Effector memory CD4-positive, alpha-beta T cell (primary cell): ENCODE measurements at regions not wholly inside any gene's neighbourhood (a gene's known extent, or its start where the extent isn't known, plus 50 kb on each side); places are given as distances from the start of the nearest gene placed in this dataset.

ENCODE experiments used
- DNase-seq, 3 donors: peaks; one replicate each; pipeline ENCODE4 v3.0.0-alpha.2; 2020
- H3K27ac ChIP-seq: 2 replicates; pipeline ENCODE4 v1.7.0; 2013; ENCODE audit warnings: mild to moderate bottlenecking, low read length, moderate library complexity; ENCODE audit not compliant: insufficient read depth, poor library complexity, severe bottlenecking
- H3K27me3 ChIP-seq: replicated peaks from 2 replicates; pipeline ENCODE4 v1.7.0; 2013; ENCODE audit warnings: mild to moderate bottlenecking, low read length; ENCODE audit not compliant: insufficient read depth, control insufficient read depth, poor library complexity, severe bottlenecking
- H3K36me3 ChIP-seq: 2 replicates; pipeline ENCODE4 v1.7.0; 2013; ENCODE audit warnings: mild to moderate bottlenecking, low read length, moderate library complexity; ENCODE audit not compliant: control insufficient read depth, insufficient read depth
- H3K4me1 ChIP-seq: 2 replicates; pipeline ENCODE4 v1.7.0; 2013; ENCODE audit warnings: low read length, mild to moderate bottlenecking; ENCODE audit not compliant: control insufficient read depth, insufficient read depth, poor library complexity, severe bottlenecking
- H3K4me3 ChIP-seq: 2 replicates; pipeline ENCODE4 v1.7.0; 2013; ENCODE audit warnings: low read length, low read depth, mild to moderate bottlenecking; ENCODE audit not compliant: insufficient read depth, poor library complexity, severe bottlenecking
- H3K9me3 ChIP-seq: 2 replicates; pipeline ENCODE4 v1.7.0; 2013; ENCODE audit warnings: mild to moderate bottlenecking, low read length, moderate library complexity; ENCODE audit not compliant: control insufficient read depth

DNA sequence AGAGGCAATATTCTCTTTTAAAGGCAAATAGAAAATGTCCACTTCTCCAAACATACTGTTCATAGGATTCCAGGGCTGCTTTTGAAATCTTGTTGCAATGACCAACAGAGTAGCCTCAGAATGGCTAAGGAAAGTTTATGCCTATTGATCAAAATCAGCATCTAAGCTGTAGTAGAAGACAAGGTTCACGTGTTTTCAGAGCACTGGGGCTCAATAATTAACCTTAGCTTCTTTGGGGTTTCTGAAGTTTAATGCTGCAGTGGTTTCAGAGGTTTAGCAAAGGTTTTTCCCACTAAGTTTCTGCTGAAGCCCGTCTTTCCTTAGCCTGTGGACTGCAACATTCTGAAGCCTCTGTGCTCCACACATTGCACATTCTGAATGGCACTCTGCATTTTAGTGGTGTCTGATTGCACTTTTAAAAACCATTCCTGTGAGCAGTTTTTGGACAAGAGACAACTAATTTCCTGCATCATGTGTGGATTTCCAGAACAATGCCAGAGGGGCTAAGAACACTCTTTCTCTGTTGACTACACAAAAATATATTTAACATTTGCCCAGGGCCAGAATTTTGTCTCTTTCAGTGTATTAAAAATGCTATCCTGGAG is 342.5 kb downstream of the PTEN start:
- H3K9me3 ChIP-seq: no peaks in the 10 kb centered on the region
- no peaks in the 10 kb centered on the region for H3K27me3 ChIP-seq
- no peak overlapping the region for H3K4me3 ChIP-seq
- no peaks in the 10 kb centered on the region for H3K4me1 ChIP-seq
- H3K27ac ChIP-seq: no peak overlapping the region
- DNase-seq: no peak
- no peaks in the 10 kb centered on the region for H3K36me3 ChIP-seq

DNA sequence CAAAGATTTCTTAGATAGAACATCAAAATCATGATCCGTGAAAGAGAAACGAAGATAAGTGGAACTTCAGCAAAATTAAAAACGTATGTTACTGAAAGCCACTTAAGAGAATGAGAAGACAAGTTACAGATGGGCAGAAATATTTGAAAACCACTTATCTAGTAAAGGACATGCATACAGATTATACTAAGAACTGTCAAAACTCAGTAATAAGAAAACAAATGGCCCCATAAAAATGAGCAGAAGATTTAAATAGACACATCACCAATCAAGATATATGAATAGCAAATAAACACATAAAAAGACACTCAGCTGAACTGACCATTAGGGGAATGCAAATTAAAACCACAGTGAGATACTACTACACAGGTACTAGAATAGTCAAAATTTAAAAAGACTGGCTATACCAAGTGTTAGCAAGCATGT is 343.7 kb downstream of the PTEN start:
- Histone ChIP-seq H3K36me3 (no peaks in the 10 kb centered on the region), H3K27me3 (no peaks in the 10 kb centered on the region), H3K27ac (no peak overlapping the region), H3K4me3 (no peak overlapping the region), H3K4me1 (no peaks in the 10 kb centered on the region), H3K9me3 (no peaks in the 10 kb centered on the region)
- DNase-seq: no peak

DNA sequence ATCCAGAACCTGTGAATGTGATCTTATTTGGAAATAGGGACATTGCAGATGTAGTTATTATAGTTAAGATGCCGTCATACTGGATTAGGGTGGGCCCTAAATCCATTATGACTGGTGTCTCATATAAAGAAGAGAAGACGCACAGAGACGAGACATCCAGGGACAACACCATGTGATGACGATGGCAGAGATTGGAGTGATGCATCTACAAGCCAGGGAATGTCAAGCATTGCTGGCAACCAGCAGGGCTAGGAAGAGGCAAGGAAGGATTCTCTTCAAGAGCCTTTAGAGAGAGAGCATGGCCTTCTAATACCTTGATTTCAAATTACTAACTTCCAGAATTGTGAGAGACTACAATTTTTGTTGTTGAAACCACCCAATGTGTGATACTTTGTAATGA is 345.8 kb downstream of the PTEN start:
- no peak overlapping the region for H3K27ac ChIP-seq
- H3K27me3 ChIP-seq: no peaks in the 10 kb centered on the region
- H3K4me3 ChIP-seq: no peak overlapping the region
- no peaks in the 10 kb centered on the region for H3K9me3 ChIP-seq
- no peak for DNase-seq
- H3K36me3 ChIP-seq: no peaks in the 10 kb centered on the region
- H3K4me1 ChIP-seq: no peaks in the 10 kb centered on the region

DNA sequence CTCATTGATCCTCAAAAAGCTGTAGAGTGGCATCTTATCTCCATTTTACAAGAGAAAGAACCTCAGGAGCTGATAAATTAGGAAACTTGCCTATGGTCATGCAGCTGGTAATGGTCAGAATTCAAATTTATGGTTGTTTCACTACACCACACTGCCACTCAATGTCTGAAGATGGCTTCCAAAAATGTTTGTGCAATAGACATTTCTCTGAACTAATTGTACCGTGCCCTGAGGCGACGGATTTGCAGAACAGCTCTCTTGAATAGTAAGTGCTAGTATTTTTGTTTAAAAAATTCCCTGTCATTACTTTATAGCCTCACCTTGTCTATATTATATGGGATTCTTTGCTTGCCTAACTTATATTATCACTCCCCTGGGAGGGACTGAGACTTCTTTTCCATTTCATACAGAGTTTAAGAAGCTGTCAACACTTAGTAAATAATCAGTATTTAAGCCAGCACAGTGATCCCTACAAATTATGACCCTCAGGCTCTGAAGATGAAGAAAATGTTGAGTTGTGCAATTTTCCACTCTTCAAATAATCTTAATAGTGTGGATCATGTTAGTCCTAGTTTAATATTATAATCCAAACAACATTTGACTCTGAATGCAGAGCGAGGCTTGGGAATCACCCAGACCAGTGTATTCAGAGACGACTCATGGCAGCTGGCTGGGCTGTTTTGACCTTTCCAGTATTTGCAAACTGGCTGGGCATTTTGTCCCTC is 346.6 kb downstream of the PTEN start:
- Histone ChIP-seq H3K9me3 (no peaks in the 10 kb centered on the region), H3K27ac (no peak overlapping the region), H3K4me3 (no peak overlapping the region), H3K4me1 (no peaks in the 10 kb centered on the region), H3K36me3 (no peaks in the 10 kb centered on the region), H3K27me3 (no peaks in the 10 kb centered on the region)
- no peak for DNase-seq

DNA sequence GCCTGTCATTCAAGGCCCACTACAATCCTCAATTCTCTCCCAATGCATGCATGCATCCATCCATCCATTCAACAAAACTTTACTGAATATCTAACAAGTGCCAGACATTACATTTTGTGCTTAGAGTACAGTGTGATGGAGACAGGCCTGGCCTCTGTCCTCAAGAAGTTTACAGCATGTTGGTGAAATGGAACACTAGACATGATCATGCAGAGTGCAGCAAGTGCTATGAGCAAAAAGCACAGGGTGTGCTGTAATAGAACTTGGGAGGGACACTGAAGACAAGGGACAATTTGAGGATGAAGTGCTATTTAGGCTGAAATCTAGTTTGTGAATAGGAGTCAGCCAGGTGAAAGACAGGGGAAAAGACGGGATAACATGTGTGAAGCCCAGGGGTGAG is 347.8 kb downstream of the PTEN start:
- H3K4me1 ChIP-seq: no peaks in the 10 kb centered on the region
- no peak overlapping the region for H3K27ac ChIP-seq

DNA sequence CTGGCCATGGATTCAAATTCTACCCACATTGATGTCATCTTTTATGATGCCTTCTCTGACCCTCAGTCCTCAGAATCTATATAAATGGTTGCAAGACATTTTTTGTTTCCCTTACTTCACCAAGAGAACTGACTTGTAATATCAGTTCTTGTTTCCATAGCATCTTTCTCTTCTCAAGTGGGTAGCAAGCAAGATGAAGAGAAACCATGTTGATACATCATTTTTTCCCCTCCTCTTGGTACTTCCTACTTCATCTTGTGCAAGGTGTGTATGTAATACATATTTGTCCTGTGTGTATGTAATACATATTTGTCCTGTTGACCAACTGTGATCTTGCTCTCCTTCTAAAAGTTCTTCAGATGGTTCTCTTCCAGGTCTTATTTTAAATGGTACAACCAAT is 348.6 kb downstream of the PTEN start:
- H3K4me1 ChIP-seq: no peaks in the 10 kb centered on the region
- H3K27ac ChIP-seq: no peak overlapping the region
- no peaks in the 10 kb centered on the region for H3K9me3 ChIP-seq
- H3K36me3 ChIP-seq: no peaks in the 10 kb centered on the region
- H3K27me3 ChIP-seq: no peaks in the 10 kb centered on the region
- DNase-seq: no peak
- no peak overlapping the region for H3K4me3 ChIP-seq

More for the DNA sequence above, 347.8 kb downstream of the PTEN start:
- H3K4me3 ChIP-seq: no peak overlapping the region
- H3K27me3 ChIP-seq: no peaks in the 10 kb centered on the region
- no peaks in the 10 kb centered on the region for H3K9me3 ChIP-seq
- DNase-seq: no peak
- H3K36me3 ChIP-seq: no peaks in the 10 kb centered on the region

DNA sequence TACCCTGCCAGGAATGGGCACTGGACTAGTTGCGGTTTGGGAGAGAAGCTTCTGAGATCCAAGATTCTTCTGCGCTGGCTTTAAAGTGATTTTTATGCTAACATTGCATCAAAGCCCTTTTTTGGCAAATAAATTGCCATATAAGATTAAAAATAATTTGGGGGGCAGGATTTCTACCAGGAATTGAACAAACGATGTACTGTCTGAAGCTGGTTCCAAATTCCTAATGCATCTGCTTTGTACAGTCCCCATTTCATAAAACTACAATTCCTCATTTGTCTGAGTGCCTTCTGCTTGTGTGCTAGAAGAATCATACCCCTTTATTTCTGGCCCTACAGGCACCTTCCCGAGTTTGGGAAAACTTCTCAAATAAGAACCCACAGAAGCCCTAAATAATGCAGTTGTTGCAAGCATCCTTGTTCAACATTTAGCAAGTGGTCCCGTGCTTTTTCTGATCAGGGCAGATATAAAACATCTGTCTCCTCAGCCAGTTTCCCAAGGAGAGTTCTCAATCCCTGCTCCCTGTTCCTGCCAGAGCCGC is 349.7 kb downstream of the PTEN start:
- Histone ChIP-seq H3K4me3 (no peak overlapping the region), H3K4me1 (no peaks in the 10 kb centered on the region)
- no peak for DNase-seq

DNA sequence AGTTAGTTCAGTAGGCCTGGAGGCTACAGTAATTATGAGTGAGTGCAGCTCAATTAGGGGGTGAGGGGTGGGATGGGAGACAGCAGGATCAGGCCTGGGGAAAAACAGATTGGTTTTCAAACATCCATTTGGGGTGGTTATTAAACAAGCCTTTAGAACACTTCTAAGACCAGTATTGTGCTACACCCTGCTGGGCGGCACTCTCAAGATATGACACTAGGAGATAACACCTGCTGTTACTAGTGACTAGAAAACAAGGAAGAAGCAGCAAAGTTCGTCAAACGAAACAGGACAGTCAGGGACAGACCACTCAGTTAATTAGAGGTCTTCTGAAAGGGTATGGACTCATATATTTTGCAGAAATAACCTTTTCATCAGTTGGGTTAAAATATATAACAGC is 353.6 kb downstream of the PTEN start:
- H3K4me1 ChIP-seq: no peaks in the 10 kb centered on the region
- H3K9me3 ChIP-seq: no peaks in the 10 kb centered on the region
- H3K4me3 ChIP-seq: no peak overlapping the region
- H3K36me3 ChIP-seq: no peaks in the 10 kb centered on the region
- no peaks in the 10 kb centered on the region for H3K27me3 ChIP-seq
- H3K27ac ChIP-seq: no peak overlapping the region
- DNase-seq: no peak

More for the DNA sequence above, 349.7 kb downstream of the PTEN start:
- no peaks in the 10 kb centered on the region for H3K27me3 ChIP-seq
- H3K27ac ChIP-seq: no peak overlapping the region
- no peaks in the 10 kb centered on the region for H3K36me3 ChIP-seq
- no peaks in the 10 kb centered on the region for H3K9me3 ChIP-seq

DNA sequence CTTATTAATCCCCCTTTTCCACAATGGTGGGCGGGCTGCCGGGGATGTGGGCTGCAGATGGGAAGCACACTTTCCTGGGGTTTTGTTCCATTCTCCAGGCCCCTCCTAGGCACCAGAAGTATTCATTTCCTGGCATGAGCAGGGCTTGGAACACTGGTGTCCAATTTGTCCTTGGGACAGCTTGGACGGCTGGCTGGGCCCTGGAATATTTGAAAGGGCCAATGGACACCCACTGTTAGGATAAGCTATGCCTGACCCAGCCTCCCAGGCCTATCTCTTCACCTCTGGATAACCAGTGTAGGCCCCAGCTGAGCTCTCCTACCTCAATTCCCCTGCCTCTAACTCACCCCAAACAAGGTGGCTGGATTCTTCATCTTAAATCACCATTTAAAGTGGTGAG is 354.9 kb downstream of the PTEN start:
- no peak for DNase-seq
- no peaks in the 10 kb centered on the region for H3K4me1 ChIP-seq
- no peak overlapping the region for H3K4me3 ChIP-seq
- no peaks in the 10 kb centered on the region for H3K9me3 ChIP-seq
- H3K36me3 ChIP-seq: no peaks in the 10 kb centered on the region
- H3K27ac ChIP-seq: no peak overlapping the region
- no peaks in the 10 kb centered on the region for H3K27me3 ChIP-seq

DNA sequence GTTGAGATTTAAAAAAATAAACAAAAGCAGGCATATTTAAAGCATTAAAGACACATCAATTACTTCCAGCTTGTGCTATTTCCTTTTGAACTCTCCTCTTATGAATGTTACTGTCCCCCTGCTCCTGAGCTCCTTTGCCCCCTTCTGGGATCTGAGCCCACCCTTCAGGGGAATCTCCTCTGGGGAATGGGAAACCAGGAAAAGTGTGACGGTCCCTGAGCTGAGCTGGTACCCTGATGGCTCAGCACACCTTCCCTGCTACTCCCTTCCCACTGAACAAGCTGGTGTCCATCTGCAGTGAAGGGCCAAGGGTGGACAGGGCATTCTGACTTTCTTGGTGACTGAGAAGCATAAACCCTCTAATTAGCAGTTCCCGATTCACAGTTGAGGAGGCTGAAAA is 356.3 kb downstream of the PTEN start:
- no peak overlapping the region for H3K27ac ChIP-seq
- no peaks in the 10 kb centered on the region for H3K4me1 ChIP-seq
- H3K27me3 ChIP-seq: no peaks in the 10 kb centered on the region
- H3K9me3 ChIP-seq: no peaks in the 10 kb centered on the region
- no peaks in the 10 kb centered on the region for H3K36me3 ChIP-seq
- DNase-seq: no peak
- no peak overlapping the region for H3K4me3 ChIP-seq
